Astrocyte (in vitro differentiated cells and primary cell): ENCODE measurements at regions not wholly inside any gene's neighbourhood (a gene's known extent, or its start where the extent isn't known, plus 50 kb on each side); places are given as distances from the start of the nearest gene placed in this dataset.

Experiments used
- EZH2 ChIP-seq: IDR thresholded peaks from 2 replicates; pipeline ENCODE4 v1.6.1; 2012; ENCODE audit warnings: mild to moderate bottlenecking, low read length, inconsistent platforms; ENCODE audit not compliant: insufficient read depth
- TF ChIP-seq, protein P1 (sequence below): IDR thresholded peaks from 2 replicates; pipeline ENCODE4 v1.5.1; 2011; ENCODE audit warnings: low read depth, mild to moderate bottlenecking, inconsistent platforms, low read length, moderate library complexity; ENCODE audit not compliant: insufficient read depth

GRCh38 chr10:2362331-2362730 lies 625.0 kb upstream of the ADARB2 start:
- TF ChIP-seq, protein P1, sequence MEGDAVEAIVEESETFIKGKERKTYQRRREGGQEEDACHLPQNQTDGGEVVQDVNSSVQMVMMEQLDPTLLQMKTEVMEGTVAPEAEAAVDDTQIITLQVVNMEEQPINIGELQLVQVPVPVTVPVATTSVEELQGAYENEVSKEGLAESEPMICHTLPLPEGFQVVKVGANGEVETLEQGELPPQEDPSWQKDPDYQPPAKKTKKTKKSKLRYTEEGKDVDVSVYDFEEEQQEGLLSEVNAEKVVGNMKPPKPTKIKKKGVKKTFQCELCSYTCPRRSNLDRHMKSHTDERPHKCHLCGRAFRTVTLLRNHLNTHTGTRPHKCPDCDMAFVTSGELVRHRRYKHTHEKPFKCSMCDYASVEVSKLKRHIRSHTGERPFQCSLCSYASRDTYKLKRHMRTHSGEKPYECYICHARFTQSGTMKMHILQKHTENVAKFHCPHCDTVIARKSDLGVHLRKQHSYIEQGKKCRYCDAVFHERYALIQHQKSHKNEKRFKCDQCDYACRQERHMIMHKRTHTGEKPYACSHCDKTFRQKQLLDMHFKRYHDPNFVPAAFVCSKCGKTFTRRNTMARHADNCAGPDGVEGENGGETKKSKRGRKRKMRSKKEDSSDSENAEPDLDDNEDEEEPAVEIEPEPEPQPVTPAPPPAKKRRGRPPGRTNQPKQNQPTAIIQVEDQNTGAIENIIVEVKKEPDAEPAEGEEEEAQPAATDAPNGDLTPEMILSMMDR, result no peak
- no peak for TF ChIP-seq EZH2
